Stimulated activated CD4-positive, alpha-beta T cell treated with anti-CD3 and anti-CD28 coated beads, Interleukin-1b, Interleukin-23, amount 100 ng/mL, for 4 hours (primary cell): ENCODE measurements at regions not wholly inside any gene's neighbourhood (a gene's known extent, or its start where the extent isn't known, plus 50 kb on each side); places are given as distances from the start of the nearest gene placed in this dataset.

Source experiments
- DNase-seq, 2 donors: peaks; one replicate each; pipeline ENCODE4 v3.0.0-alpha.2; 2020; ENCODE audit warnings: low read depth in 2 of 2

DNA sequence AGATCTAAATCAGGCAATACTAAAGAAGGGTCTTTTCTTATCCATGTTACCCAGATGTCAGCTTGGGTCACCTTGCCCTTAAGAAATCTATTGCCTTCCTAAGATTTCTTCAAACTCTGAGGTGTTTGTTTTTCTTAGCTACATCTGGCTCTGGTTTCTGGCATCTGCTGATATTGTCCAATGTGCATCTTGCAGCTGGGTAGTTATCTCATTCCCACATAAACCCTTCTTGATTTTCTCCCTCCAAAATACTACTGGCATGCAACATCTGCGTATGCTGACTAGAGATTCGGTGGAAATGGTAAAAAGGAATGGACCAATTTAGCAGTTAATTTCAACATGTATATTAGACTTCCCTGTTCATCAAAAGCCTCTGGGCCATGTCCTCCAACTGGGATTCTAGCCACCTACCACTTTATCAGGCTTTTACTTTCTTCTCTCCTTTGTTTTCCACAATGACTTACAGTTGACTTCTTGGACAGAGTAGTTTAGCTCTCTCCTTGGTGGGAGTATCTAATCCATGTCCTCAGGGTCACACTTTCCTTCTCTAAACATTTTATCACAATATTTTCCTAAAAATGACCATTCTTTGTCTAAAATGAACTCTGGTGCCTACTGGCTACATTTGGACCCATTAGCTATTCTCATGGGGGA is 324.8 kb upstream of the FAR2 start:
- DNase-seq, result no peak

DNA sequence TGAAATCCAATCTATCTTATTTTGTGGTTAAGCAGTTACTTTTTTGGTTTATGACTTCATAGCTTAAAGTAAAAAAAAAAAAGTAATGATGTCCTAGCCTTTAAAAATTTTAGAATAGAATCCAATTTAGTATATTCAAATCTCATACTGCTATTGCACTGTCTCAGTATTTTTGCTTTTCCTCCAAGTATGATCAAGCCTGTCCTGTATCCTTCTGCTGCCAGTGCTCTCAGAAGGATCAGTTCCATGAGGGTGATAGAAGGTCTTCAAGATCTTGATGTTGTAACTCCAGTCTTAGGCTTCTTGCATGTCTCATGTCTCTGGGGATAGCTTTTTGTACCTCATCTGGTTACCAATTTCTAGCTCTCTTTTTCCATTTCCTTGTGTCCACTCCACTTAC is 324.2 kb upstream of the FAR2 start:
- DNase-seq, result no peak

DNA sequence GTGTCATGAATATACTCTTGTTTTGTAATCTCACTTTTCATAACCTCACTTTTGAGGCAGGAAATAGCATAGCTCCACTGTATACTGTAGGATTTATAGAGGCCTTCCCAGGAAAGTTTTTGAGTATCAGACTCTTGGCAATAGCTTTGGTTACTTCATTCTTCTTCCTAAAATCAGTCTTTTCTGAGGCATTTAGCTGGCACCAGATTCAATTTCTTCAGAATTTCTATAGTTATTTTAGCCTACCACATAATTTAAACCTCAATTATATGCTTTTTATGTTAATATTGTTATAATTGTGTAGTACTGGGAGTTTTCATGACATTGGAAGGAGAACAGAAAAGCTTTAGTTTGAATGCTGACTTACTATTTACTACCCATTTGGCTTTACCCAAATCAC is 322.3 kb upstream of the FAR2 start:
- DNase-seq, result no peak

DNA sequence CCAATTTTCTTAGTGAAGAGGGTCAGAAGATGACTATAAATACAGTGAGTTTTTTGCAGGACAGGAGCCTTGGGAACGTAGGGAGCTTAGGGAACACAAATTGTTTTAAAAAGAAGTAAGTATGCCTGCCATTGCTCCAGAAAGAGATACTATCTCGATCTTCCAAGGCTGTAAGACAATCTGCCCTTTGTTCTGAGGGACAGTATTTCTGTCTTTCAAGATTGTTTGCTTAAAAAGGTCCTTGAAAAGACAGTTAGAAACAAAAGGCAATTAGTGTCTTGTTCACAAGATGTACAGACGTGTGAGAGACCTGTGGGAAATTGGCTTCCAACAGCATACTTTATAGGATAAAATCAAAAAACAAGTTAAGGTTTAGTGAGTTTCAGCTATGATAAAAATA is 321.2 kb upstream of the FAR2 start:
- no peak for DNase-seq

DNA sequence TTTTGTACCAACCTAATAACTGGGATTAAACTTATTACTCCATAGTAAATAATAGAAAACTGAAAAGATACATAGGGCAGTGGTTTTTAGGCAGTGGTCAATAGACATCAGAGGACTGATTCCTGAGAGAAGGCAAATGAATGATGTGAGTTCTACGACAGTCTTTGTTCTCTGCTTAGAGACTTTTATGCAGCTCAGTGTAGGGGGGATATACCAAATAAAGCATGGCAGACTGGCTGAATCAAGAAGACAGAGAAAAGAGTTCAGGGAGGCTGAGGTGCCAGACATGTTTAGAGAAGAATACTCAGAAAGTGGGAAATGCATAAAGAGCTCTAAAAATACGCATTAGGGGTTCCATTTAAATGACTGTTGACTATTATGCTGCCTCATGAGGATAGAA is 320.8 kb upstream of the FAR2 start:
- no peak for DNase-seq

DNA sequence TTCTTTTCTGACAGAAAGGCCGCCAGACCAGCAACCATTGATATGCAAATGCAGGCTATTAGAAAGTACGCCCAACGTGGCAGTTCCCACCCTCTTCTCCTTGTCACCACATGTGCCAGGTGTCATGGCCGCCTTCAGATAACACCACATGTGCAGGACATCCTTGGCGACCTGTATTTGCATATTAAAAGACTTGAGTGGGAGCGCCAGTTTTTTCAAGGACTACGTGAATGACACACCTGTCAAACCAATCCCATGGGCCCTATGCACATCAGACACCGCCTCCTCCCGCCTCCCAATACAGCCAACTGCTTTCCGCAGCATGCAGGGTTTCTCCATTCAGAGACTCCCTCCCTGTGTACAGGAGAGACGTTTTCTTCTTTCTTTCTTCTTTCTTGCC is 318.6 kb upstream of the FAR2 start:
- DNase-seq, result no peak

DNA sequence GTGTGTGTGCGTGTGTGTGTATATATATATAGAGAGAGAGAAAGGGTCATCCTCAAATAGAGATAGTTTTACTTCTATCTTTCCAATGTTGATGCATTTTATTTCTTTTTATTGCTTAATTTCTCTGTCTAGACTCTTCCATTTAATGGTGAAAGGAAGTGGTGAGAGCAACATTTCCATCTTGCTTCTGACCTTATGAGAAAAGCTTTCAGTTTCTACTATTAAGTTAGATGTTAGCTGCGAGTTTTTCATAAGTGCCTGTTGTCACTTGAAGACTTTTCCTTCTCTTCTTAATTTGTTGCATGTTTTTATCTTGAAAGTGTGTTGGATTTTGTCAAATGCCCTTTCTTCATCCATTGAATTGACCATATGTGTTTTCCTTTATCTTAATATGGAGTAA is 304.4 kb upstream of the FAR2 start:
- no peak for DNase-seq

DNA sequence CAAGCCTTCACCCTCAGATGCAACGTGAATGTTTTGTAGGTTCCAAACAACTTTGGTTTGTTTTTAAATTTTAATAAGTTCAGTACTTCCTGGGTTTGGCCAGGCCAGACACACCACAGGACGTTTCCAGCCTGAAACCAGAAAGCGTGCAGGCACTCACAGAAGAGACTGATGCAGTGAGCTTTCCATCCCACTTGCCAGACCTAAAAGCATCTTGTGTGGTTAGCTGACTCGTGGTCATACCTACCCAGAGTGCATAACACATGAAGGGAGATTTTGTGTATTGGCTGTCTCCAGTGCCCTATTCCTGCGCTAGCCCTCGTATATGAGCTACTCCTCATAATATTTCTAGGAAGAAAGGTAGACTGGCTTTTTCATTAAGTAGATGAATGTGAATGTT is 297.3 kb upstream of the FAR2 start:
- no peak for DNase-seq

DNA sequence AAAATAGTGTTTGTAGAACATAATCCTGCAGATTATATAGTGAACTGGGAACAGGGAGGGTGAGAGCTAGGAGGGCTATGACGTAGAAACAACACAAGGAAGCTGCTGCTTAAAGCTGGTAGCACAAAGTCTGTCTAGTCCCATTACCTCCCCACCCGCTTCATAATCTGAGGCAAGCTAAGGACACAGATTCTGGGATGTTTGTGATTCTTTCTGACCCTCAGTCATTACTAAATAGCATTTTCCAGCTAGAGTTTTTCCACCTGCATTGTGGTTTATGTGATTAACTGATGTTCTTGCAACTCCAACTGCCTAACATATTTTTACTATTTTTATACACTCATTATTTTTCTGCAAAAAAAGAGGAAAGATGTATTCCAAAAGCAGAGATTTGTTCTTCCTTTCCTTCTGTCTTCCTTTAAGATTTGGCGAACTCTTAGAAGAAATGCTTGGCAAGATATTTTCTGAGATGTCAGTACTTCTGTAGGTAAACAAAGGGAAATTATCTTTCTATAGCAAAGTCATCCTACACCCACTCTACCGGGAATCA is 293.2 kb upstream of the FAR2 start:
- DNase-seq, result no peak

DNA sequence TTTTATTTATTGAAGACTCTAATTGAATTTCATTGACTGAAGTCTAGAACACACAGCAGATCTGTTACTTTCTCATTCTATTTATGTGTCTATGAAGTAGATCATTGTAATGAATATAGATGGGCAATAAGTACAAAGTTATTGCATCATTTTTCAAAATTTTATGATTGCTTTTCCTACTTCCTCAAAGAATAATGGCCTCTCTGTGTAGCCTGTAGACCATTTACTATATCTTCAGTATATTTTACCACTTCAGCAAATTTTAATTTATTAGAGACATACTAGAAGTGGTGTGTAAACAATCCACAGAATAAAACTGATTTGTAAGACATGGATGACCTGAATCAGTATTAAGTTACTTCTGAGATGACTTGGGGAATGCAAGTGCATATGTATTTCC is 291.7 kb upstream of the FAR2 start:
- no peak for DNase-seq

DNA sequence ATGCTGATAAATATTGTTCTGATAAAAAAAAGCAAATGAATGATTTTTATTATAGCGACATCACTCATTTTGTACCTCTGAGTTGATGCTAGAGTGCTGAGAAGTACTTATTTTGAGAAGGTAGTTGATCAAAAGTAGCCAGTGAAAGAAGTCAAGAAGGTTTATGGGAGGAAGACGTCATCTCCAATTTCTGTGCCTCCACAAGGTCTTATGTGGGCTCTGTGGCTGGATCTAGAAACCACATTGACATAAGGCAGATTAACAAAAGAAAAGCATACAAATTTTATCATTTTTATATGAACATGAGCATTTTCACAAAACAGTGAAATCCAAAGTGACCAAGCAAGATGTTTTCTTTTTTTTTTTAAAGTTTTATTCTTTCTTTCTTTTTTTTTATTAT is 289.5 kb upstream of the FAR2 start:
- no peak for DNase-seq

DNA sequence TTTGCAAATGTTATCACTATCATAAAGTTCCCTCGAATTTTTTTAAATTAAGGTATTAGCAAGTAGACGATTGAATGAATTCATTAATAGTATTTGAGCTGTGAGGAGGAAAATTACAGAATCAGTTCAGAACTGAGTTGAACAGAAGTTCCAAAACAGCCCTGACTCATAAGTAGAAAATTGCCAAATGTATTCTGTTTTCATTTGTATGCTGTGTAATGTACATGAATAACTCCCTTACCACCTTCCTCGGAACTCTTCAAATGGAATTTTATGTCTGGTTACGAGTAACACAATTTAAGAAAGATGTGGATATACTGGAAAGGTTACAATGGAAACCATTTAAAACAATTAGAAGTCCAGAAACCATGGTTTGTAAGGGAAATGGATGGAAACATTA is 283.3 kb upstream of the FAR2 start:
- DNase-seq, result no peak

DNA sequence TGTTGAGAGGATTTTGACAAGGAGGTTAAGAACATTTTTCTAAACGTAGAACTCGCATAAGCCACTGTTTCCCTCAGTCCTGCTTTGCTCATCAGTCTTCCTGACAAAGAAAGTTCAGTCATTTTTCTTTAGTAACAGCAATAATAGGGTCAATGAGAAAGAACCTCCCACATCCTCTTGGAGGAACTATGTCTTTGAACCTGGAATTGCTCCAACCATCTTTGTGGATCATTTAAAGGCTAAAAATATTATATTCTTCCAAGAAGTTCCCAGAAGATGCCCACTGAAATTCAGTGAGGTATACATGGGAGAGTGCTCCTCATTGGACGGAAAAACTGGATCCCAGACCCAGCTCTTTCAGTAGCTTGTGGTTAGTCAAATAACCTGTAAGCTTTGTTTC is 282.8 kb upstream of the FAR2 start:
- no peak for DNase-seq

DNA sequence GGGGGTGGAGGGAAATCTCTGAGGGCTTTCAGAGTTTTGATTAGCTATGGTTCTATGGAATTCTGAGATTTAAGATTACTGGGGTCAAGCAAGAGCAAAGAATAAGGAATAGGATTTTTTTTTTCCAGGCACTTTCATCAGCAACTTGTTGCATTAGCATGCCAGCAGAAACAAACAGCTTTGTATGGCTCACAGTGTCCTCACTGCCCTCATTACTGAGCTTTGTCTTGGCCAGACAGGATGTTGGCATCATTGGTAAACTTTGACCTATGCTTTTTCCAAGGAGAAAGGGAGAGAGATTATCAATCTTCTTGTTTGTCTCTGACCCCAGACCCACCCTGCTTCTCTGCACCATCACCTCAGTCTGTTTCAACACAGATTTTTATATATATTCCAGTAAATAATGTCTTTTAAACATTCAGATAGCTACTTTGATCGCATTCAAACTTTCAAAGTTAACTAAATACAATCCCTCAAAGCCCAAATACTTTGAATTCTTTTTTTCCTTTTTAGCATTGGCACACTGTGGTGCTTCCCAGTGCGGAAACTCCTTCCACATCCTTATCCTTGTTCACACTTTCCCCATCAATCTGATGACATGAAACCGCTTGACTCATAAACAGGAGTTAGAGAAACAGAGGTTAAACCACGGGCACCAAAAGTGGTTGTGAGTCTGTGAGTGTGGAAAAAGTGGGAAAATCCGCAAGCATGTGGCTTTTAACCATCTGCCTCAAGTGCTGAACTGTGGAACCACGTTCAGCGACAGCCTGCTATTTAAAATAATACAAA is 282.2 kb upstream of the FAR2 start:
- no peak for DNase-seq

DNA sequence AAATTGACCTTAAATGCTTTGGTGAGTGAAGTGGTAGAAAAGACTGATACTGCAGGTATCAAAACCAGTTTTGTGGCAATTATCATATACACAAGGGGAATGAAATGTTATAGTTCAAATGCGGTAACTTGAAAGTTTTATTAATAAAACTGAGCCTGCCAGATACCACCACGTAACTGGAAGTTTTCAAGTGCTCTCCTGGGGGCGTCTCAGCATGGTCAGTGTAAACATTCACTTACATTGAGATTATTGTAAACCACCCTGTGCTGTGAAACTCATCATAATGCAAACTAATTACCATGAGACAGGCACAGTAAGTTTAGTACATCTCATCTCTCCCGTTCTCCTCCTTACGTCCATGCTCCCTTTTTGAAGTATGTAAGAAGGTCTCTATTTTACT is 280.7 kb upstream of the FAR2 start:
- no peak for DNase-seq

DNA sequence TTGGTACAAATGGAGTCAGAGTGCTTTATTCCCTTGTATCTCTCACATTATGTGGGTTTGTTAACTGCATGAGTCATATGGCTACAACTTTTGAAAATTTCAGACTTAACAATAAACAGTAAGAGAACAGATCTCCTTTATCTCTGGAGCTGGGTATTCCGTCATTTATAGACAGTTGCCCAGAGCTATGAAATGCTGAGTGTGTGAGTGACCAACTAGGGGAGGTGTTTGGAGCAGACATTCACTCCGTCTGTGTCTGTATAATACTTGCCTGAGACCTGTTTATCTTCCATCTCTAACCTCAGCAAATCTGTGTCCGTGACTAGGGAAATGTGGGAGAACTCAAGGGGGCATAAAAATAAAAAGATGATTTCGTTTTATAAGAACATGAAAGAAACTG is 279.9 kb upstream of the FAR2 start:
- DNase-seq, result no peak

DNA sequence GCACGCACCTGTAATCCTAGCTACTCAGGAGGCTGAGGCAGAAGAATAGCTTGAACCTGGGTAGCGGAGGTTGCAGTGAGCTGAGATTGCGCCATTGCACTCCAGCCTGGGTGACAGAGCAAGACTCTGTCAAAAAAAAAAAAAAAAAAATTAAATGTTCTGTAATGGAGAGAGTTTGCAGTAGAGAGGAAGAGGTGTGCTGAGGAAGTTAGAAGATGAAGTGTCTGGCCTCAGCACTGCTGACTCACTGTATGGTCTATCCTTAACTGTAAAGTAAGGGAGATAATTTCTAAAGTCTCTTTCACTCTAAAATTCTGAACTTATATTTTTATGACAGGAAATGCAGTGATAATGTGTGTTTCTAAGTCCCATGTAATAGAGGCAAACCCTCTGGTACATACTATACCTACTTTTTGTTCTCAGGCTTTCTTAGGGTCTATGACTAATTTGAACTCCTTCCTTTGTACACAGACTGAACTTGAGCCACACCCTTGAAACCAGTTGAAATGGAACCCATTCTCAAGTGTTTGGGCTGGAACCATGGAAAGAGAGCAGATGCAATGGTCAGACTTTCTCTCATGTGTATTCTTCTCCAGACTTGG is 278.1 kb upstream of the FAR2 start:
- no peak for DNase-seq

DNA sequence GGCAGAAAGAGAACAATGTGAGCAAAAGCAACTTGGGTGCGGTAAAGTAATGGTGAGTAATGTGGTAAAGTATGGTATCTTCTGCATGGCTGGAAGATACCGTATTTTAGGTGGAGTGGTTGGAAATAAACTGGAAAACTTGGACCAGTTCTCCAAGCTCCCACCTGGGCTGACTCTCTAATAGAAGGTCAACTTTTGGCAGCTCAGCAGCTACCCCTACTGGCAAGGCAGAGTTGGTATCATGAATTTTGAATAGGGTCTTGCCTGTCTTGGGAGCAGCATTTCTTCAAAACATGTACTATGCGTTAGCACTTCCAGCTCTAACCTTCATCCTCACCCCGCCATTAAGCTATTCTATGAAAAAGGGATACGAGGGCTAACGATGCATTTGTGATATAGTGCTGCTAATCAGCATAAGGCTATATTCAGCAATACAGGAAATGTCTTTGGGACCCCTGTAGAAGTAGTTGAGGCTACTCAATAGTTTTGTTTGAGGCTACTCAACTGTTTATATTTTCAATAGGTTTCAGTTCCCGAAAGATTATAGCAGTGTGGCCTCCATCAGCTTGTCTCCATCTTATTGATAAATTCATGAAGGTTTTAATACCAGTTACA is 276.3 kb upstream of the FAR2 start:
- no peak for DNase-seq

DNA sequence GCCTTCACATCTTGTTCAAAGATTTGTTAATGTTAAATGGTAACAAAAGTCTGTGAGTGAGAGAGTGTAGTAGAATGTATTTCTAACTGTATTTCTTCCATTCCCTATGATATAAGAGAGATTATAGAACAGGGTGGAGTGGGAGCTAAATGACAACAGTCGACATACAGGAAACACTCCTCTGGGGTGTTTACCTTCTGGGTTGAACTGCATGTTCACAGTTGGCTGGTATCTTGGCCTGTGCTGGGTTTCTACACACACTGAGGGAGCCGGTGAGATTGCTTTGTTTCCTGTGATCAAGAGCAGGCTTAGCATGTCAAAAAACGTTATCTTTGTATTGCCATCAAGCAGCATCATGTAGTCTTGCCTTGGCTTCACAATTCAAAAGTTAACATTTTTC is 274.3 kb upstream of the FAR2 start:
- no peak for DNase-seq

DNA sequence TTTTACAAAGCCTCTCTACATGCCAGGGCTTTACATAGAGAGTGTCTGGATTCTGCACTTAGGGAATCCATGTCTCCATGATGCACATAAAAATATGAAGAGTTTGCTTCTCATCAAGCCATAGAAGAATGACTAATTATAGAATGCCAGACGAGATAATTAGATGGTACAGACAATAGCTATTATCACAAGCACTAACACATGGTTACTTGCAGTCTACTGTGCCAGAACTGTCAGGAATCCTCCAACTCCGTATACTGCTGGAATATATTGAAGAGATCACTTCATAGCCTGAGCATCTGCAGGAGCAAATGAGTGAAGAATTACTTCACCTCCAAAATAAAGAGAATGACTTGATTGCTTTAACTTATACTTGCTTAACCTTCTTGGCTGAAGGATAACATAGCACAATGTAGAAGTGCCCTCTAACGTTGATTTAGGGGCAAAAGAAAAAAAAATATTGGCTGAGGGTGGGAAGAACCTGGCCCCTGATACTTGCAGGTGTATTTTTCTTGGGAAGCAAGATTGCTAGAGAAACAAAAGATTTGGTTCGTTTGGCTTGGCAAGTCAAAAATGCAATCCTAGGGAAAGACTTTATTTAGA is 272.8 kb upstream of the FAR2 start:
- no peak for DNase-seq

DNA sequence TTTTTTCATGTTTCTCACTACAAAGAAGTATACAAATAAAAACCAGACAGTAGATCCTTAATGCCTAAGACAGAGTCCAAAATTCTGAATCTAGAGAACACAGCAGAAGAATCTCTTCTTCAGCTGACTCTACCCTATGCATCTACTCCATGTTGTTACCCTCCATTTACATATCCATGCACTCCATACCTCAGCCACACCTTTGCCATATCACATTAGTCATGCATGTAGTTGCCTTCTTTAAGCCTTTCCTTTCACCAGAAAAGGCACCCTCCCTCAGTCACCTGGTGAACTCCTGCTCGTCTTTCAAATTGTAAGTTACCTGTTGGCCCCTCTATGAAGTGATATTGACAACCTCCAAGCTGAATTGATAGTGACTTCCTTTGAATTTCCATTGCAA is 271.2 kb upstream of the FAR2 start:
- DNase-seq, result no peak

DNA sequence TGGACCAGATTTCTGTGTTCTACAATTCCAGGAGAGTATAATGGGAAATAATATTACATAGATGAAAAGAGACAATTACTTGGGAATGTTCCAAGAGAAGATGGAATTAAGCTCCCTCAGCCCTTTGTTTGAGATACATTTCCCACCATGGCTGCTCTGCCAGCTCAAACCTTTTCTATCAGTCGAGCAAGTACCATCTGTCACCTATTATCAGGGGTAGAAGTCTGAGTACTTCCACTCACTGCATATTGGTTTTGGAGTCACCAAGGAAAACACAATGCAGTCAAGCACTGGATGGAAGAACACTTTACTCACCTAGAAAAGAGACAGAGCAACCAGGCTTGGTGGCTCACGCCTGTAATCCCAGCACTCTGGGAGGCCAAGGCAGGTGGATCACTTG is 270.4 kb upstream of the FAR2 start:
- DNase-seq, result no peak
